Fibroblast of skin of left quadriceps (primary cell): ENCODE measurements at regions not wholly inside any gene's neighbourhood (a gene's known extent, or its start where the extent isn't known, plus 50 kb on each side); places are given as distances from the start of the nearest gene placed in this dataset.
"Not testable (repeated sequence)": the region's sequence is repeated elsewhere in the genome, so short reads cannot be mapped to it uniquely, and the experiment has no call there.

Experiments used
- DNase-seq, 2 experiments: peaks; one replicate each; pipeline ENCODE4 v3.0.0-alpha.2; 2013; ENCODE audit warnings: low read depth in 2 of 2

GRCh38 chr5:15338546-15338945, 161.4 kb upstream of the FBXL7 start:
- no peak for DNase-seq

GRCh38 chr5:15334551-15335266, 165.3 kb upstream of the FBXL7 start:
- no peak for DNase-seq

GRCh38 chr5:15333091-15333490, 166.9 kb upstream of the FBXL7 start:
- DNase-seq: no peak

DNA sequence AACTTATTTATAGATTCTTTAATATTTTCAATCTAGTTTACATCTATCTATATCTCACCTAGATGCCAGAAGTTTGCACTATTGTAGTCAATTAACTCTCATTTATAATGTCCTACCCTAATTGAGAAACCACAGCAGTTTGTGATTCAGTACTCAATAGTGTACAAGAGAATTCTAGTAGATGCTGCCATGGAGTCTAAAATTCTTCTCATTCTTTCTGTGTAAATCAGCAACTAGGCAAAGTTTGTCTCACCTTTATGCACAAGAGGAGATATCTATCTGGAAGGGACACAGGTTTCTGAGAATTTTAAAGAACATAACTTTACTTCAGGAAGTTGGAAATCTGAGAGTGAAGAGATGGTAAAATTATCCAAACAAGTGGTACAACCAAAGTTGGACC, 173.0 kb upstream of the FBXL7 start:
- no peak for DNase-seq

- DNase-seq: no peak
Measured at GRCh38 chr5:15326471-15326870, 173.5 kb upstream of the FBXL7 start.

- no peak for DNase-seq
Measured at GRCh38 chr5:15322421-15322820, 177.6 kb upstream of the FBXL7 start.

DNA sequence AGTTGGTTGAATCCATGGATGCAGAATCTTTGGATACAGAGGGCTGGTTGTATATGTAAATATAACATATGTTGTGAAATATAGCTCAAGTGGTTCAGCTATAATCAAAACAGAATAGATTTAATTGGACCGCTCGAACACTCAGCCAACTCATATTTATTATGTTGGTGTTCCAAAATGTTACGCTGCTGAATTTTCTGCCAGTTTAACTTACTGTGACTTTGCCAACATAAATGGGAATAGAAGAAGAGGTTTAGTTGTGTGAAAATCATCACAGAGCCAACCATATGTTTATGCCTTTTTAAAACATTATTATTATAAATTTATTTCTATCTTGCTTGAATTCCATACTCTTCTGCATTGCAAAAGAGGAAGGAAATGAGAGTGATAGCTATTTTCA, 178.2 kb upstream of the FBXL7 start:
- DNase-seq: no peak

DNA sequence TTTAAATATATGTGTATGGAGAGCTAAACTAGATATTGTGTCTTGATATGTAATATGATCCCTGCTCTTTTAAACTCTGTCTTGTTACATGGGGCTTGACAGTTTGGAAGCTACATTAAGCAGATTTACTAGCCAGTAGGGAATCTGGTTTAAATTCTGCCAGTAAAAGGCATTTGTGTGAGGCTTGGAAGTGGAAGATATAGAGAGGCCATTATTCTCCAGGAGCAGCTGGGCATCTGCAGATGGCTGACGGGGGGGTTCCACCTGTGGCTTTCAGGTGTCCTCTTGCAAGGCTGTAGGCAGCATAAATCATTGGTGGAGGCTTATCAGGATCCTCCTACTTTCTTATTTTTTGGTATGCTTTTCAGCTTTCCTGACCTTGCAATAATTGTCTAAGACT, 179.1 kb upstream of the FBXL7 start:
- DNase-seq: no peak

GRCh38 chr5:15304914-15305834, 194.8 kb upstream of the FBXL7 start:
- DNase-seq: no peak

- no peak for DNase-seq
Measured at GRCh38 chr5:15304066-15304731, 195.8 kb upstream of the FBXL7 start.

- DNase-seq: no peak
Measured at GRCh38 chr5:15300141-15300540, 199.8 kb upstream of the FBXL7 start.

DNA sequence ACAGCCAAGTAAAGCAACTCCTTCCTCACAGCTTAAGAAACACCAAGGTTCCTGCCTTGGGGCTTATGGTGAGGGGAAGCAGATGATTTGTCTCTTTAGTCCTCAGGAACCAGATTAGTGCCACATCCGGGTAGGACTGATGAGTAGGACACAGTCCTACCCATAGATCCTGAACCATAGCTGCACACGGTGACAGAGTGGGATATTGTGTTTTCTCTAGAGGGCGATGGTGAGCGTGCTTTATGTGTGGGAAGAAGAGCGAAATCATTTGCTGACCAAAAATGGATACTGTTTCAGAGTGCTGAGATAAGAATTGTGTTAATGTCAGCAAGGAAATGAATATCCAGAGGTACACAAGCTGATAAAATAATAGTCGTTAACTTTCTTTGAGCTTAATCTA, 209.0 kb upstream of the FBXL7 start:
- DNase-seq: no peak

DNA sequence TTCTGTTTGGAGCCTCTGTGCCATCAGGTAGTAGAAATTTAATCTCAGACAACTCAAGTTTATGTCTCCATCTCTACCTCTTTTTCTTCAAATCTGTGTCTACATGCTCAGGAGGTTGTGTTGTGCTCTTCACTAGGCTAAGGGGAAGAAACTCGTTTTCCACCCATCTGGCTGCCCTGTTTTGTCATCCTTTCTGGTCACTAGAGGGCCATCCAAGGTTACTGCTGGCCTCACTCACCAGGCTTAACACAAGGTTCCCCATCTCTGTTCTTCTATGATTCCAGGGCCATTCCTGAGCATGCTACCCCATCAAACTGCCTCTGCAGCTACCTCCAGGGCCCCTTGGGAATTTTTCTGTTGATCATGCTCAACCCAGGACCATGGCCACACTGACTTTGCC, 213.3 kb upstream of the FBXL7 start:
- no peak for DNase-seq

- DNase-seq: peak; percentile 32 to 36
Measured at GRCh38 chr5:15285901-15286583, 213.9 kb upstream of the FBXL7 start.

GRCh38 chr5:15284706-15285105, 215.3 kb upstream of the FBXL7 start:
- DNase-seq: no peak

DNA sequence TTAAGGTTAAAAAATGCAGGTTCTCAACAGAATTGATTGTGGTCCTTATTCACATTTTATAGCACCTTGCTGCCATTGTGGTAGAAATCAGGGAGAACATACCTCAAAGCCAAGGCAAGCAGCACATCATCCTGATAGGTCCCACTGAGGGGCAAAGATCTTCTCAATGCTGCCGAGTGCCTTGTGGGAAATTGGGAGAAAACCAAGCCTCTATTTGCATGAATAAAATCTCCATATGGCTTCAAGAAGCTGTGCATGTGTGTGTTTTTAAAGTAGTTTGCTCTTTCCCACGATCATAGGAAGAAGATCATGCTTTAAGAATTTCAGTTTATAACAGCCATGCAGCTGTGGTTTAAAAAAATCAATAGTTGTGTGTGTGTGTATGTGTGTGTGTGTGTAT, 216.9 kb upstream of the FBXL7 start:
- no peak for DNase-seq

- no peak for DNase-seq
Measured at GRCh38 chr5:15282611-15283010, 217.4 kb upstream of the FBXL7 start.

GRCh38 chr5:15271596-15271995, 228.4 kb upstream of the FBXL7 start:
- not testable (repeated sequence) for DNase-seq

DNA sequence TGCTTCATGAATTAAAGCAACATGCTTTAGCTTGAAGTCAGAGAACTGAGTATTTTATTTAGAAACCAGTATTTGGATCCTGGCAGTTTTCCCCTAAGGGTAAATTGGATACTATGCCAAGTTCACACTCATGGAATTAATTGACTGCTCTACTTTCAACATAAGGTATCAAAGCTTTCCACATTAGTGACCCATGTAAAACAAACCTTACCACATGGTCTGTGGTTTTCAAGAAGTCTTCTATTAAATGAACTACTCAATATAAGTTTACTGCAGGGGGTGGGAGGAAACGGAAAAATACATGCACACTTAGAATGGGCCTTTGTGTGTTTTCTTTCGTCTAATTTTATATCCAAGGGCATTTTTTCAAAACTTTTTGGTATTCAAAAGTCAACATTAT, 232.0 kb upstream of the FBXL7 start:
- DNase-seq: no peak

DNA sequence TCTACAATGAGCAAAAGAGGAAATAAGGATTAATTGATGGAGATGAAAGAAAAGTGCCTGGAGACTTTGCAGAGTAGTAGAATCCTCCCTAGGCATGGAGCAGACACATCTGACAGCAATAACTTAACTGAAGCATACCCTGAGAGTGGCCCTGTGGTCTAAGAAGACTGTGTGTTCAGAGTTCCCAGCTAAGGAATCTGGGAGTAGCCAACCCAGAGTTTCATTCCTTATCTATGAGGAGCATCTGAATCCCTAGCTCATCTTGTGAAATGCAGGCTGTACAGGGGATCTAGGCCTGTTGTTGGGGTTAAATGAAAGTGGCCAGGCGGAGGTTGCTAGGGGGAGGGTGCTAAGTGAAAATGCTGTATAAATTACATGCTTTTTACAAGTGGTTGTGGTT, 233.1 kb upstream of the FBXL7 start:
- DNase-seq: no peak

DNA sequence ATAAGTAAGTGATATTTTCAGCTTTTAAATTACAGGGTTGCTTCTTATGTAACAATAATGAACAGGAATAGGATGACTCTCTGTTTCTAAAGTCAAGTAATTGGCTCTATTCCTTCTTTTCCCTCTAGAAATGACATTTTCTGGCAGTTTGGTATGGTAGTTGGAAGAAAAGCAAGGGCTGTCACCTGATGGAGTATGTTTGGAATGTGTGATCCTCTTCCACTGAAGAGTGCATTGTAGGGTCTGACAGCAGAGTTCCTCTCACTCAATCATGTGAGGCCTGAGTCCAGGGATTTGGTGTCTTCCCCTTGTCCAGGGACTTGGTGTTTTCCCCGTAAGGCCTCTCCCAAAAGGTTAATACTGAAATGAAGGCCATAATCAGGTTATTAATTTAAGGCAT, 233.8 kb upstream of the FBXL7 start:
- no peak for DNase-seq

- no peak for DNase-seq
Measured at GRCh38 chr5:15263942-15264341, 236.0 kb upstream of the FBXL7 start.
